WTC11 (cell line): ENCODE measurements at regions not wholly inside any gene's neighbourhood (a gene's known extent, or its start where the extent isn't known, plus 50 kb on each side); places are given as distances from the start of the nearest gene placed in this dataset.

Experiments used
- ATAC-seq: fragments of 200-7000 bp; cut with Tn5 transposase; 2 replicates; pipeline ENCODE4 v1.10.0; 2021; ENCODE audit warnings: mild to moderate bottlenecking, moderate library complexity
- CTCF ChIA-PET: fragments of 300-600 bp; sonication (Branson Sonifier 250); formaldehyde crosslinking; loops from one replicate; lab custom pipeline; 2021; ENCODE audit warnings: antibody characterized with exemption; lab: Charles Lee
- POLR2A ChIA-PET: fragments of 350-600 bp; sonication (Branson Sonifier 250); formaldehyde crosslinking; loops from one replicate; lab custom pipeline; 2021; ENCODE audit warnings: antibody characterized with exemption; lab: Charles Lee
- DNase-seq: peaks from one replicate; pipeline ENCODE4 v3.0.0; 2021; ENCODE audit warnings: low spot score
- H3K27ac Mint-ChIP-seq: 2 replicates; pipeline ENCODE4 v1.8.0; 2021; ENCODE audit warnings: mixed read lengths
- H3K27me3 Mint-ChIP-seq: 2 replicates; pipeline ENCODE4 v1.8.0; 2021; ENCODE audit warnings: low read depth, mild to moderate bottlenecking, moderate library complexity, mixed read lengths
- H3K36me3 Mint-ChIP-seq: 2 replicates; pipeline ENCODE4 v1.8.0; 2021; ENCODE audit warnings: mixed read lengths
- H3K4me1 Mint-ChIP-seq: 2 replicates; pipeline ENCODE4 v1.8.0; 2022; ENCODE audit warnings: mixed read lengths
- H3K4me3 Mint-ChIP-seq: 2 replicates; pipeline ENCODE4 v1.8.0; 2021; ENCODE audit warnings: mild to moderate bottlenecking, moderate library complexity, mixed read lengths
- H3K9me3 Mint-ChIP-seq: 2 replicates; pipeline ENCODE4 v1.8.0; 2021; ENCODE audit warnings: mixed read lengths
- CBFB ChIP-seq: sonication (generic); formaldehyde crosslinking; IDR thresholded peaks from 2 replicates; pipeline ENCODE4 v1.8.1; 2022; ENCODE audit warnings: mild to moderate bottlenecking, low read depth, missing genetic modification reagents
- CREM ChIP-seq: sonication (generic); formaldehyde crosslinking; IDR thresholded peaks from 2 replicates; pipeline ENCODE4 v1.8.1; 2022; ENCODE audit warnings: mild to moderate bottlenecking, missing genetic modification reagents, moderate library complexity
- E2F1 ChIP-seq: sonication (generic); formaldehyde crosslinking; IDR thresholded peaks from 2 replicates; pipeline ENCODE4 v1.8.0; 2022; ENCODE audit warnings: mild to moderate bottlenecking, missing genetic modification reagents
- FOXK1 ChIP-seq: sonication (generic); formaldehyde crosslinking; IDR thresholded peaks from 2 replicates; pipeline ENCODE4 v1.8.0; 2022; ENCODE audit warnings: mild to moderate bottlenecking, moderate library complexity, missing genetic modification reagents
- GTF2I ChIP-seq: fragments of 250-450 bp; sonication (Bioruptor Pico); conservative IDR thresholded peaks from 2 replicates; pipeline ENCODE4 v1.4.0; 2021; ENCODE audit warnings: mild to moderate bottlenecking
- JUN ChIP-seq: sonication (generic); formaldehyde crosslinking; IDR thresholded peaks from 2 replicates; pipeline ENCODE4 v1.8.0; 2023; ENCODE audit warnings: mild to moderate bottlenecking, missing genetic modification reagents
- MYBL2 ChIP-seq: sonication (generic); formaldehyde crosslinking; IDR thresholded peaks from 2 replicates; pipeline ENCODE4 v1.8.1; 2023; ENCODE audit warnings: mild to moderate bottlenecking, moderate library complexity, missing genetic modification reagents
- NFATC4 ChIP-seq: fragments of 250-450 bp; sonication (Bioruptor Pico); IDR thresholded peaks from 2 replicates; pipeline ENCODE4 v1.9.0; 2021; ENCODE audit warnings: mild to moderate bottlenecking
- NFYB ChIP-seq: sonication (generic); formaldehyde crosslinking; conservative IDR thresholded peaks from 2 replicates; pipeline ENCODE4 v1.8.0; 2022; ENCODE audit warnings: low read depth, missing genetic modification reagents
- PRDM15 ChIP-seq: sonication (generic); formaldehyde crosslinking; IDR thresholded peaks from 2 replicates; pipeline ENCODE4 v1.8.0; 2022; ENCODE audit warnings: missing genetic modification reagents
- PREB ChIP-seq: sonication (generic); formaldehyde crosslinking; IDR thresholded peaks from 2 replicates; pipeline ENCODE4 v1.8.1; 2022; ENCODE audit warnings: mild to moderate bottlenecking, missing genetic modification reagents, moderate library complexity, borderline replicate concordance
- PRRX2 ChIP-seq: fragments of 250-450 bp; sonication (Bioruptor Pico); IDR thresholded peaks from 2 replicates; pipeline ENCODE4 v1.8.0; 2021; ENCODE audit warnings: mild to moderate bottlenecking
- SMAD4 ChIP-seq: sonication (generic); formaldehyde crosslinking; IDR thresholded peaks from 2 replicates; pipeline ENCODE4 v1.8.0; 2022; ENCODE audit warnings: mild to moderate bottlenecking, missing genetic modification reagents
- STAT6 ChIP-seq: sonication (generic); formaldehyde crosslinking; conservative IDR thresholded peaks from 2 replicates; pipeline ENCODE4 v1.8.1; 2023; ENCODE audit warnings: mild to moderate bottlenecking, low read depth, missing genetic modification reagents, moderate library complexity
- ZBTB43 ChIP-seq: sonication (generic); formaldehyde crosslinking; IDR thresholded peaks from 2 replicates; pipeline ENCODE4 v1.8.1; 2023; ENCODE audit warnings: mild to moderate bottlenecking, missing genetic modification reagents
- ZMAT4 ChIP-seq: fragments of 250-450 bp; sonication (Bioruptor Pico); IDR thresholded peaks from 2 replicates; pipeline ENCODE4 v1.9.0; 2021; ENCODE audit warnings: mild to moderate bottlenecking

GRCh38 chr13:106415442-106415841 is 120.0 kb downstream of the EFNB2 start (continued):
- TF ChIP-seq CREM (CRISPR knock-in tag) (no peak), JUN (CRISPR knock-in tag) (no peak)

- H3K9me3 Mint-ChIP-seq, result peaks cover 8% of the 10 kb centered on the region
- ChIA-PET POLR2A (no interaction called here), CTCF (no interaction called here)
- H3K4me1 Mint-ChIP-seq, result peaks cover 11% of the 10 kb centered on the region
- DNase-seq, result no peak
- H3K27me3 Mint-ChIP-seq, result peaks cover 45% of the 10 kb centered on the region
- H3K27ac Mint-ChIP-seq, result no peak overlapping the region
- H3K36me3 Mint-ChIP-seq, result no peaks in the 10 kb centered on the region
- no peak overlapping the region for H3K4me3 Mint-ChIP-seq
- no peak for ATAC-seq
- TF ChIP-seq NFATC4 (no peak), GTF2I (CRISPR knock-in tag) (no peak), CBFB (CRISPR knock-in tag) (no peak), PREB (CRISPR knock-in tag) (no peak), PRDM15 (CRISPR knock-in tag) (no peak), MYBL2 (CRISPR knock-in tag) (no peak), E2F1 (CRISPR knock-in tag) (no peak), NFYB (no peak), ZMAT4 (CRISPR knock-in tag) (no peak), FOXK1 (CRISPR knock-in tag) (no peak), SMAD4 (CRISPR knock-in tag) (no peak), STAT6 (CRISPR knock-in tag) (no peak), PRRX2 (CRISPR knock-in tag) (no peak), ZBTB43 (CRISPR knock-in tag) (no peak)
Observed at GRCh38 chr13:106407338-106407737, 128.1 kb downstream of the EFNB2 start.
